GM10248 (cell line): ENCODE measurements at regions not wholly inside any gene's neighbourhood (a gene's known extent, or its start where the extent isn't known, plus 50 kb on each side); places are given as distances from the start of the nearest gene placed in this dataset.
A peak's percentile ranks its signal among the peaks of the same experiment; 100 is the strongest.

Source experiments
- CTCF ChIA-PET: fragments of 300-600 bp; sonication (Branson Sonifier 250); formaldehyde crosslinking; extraction: SDS; loops from one replicate; lab custom pipeline; 2021; ENCODE audit warnings: antibody characterized with exemption; lab: Yijun Ruan, JAX
- POLR2A ChIA-PET: fragments of 350-650 bp; sonication (Branson Sonifier 250); formaldehyde crosslinking; extraction: SDS; loops from one replicate; lab custom pipeline; 2020; ENCODE audit warnings: antibody characterized with exemption; lab: Yijun Ruan, JAX
- DNase-seq: peaks from one replicate; pipeline ENCODE4 v3.0.0; 2012; ENCODE audit errors: extremely low spot score
- TF ChIP-seq, protein P1 (sequence below): IDR thresholded peaks from 2 replicates; pipeline ENCODE4 v1.5.1; 2012; ENCODE audit warnings: mild to moderate bottlenecking, low read depth; ENCODE audit errors: extremely low read depth, missing control alignments, control extremely low read depth

DNA sequence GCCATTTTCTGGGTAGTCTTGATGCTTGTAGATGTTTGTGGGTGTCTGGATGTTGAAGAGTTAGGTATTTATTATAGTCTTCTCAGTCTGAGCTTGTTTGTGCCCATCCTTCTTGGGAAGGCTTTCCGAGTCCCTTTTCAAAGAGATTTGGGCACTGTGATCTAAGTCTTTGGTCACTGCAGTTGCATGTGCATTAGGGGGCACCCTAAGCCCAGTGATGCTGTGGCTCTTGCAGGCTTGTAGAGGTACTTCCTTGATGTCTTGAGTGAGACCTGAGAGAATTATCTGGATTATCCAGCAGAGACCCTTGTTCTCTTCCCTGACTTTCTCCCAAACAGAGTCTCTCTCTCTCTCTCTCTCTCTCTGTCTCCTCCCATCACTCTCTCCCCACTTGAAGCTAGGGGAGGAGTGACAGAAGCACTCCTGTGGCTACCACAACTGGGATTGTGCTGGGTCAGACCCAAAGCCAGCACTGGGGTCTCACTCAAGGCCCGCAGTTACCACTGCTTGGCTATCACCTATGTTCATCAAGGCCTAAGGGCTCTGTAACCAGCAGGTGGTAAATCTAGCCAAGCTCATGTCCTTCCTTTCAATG lies 68.5 kb downstream of the TMCO5A start:
- ChIA-PET POLR2A (no interaction called here), CTCF (interaction anchor here (0.7 to 2.3 kb wide), 14 partner anchors 9 to 680 kb away, joined by 3 to 13 read pairs (median 5); no protein-coding TSS in a partner anchor)
- TF ChIP-seq, protein P1, sequence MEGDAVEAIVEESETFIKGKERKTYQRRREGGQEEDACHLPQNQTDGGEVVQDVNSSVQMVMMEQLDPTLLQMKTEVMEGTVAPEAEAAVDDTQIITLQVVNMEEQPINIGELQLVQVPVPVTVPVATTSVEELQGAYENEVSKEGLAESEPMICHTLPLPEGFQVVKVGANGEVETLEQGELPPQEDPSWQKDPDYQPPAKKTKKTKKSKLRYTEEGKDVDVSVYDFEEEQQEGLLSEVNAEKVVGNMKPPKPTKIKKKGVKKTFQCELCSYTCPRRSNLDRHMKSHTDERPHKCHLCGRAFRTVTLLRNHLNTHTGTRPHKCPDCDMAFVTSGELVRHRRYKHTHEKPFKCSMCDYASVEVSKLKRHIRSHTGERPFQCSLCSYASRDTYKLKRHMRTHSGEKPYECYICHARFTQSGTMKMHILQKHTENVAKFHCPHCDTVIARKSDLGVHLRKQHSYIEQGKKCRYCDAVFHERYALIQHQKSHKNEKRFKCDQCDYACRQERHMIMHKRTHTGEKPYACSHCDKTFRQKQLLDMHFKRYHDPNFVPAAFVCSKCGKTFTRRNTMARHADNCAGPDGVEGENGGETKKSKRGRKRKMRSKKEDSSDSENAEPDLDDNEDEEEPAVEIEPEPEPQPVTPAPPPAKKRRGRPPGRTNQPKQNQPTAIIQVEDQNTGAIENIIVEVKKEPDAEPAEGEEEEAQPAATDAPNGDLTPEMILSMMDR = peak; percentile 66
- DNase-seq = no peak

DNA sequence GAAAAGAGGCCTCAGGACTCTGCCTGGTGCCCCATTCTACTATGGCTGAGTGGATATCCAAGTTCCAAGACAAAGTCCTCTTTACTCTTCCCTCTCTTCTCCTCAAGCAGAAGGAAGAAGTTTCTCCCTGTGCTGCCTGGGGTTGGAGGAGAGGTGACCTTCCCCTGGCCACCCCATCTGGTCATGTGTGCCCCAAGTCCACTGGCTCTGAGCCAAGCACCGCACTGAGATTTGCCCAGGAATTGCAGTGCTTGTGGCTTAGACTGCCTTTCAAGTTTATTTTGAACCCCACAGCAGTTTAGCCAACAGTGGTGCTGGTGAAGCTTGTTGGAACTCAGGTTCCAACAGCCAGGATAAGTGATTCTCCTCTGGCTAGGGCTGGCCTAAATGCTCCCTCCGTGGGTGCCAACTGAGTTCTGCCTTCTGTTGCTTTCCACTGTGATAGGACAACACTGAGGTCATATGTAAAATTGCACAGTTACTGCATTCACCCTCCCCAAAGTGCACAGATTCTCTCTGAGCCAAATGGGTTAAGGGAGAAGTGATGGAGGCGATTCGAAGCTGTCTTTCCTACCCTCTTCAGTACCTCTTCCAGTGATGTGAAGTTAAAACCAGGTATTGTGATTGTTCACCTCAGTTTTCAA lies 69.9 kb downstream of the TMCO5A start:
- ChIA-PET CTCF (interaction anchor here (0.9 to 4.0 kb wide), 11 partner anchors 8 to 386 kb away, joined by 3 to 13 read pairs (median 5); no protein-coding TSS in a partner anchor), POLR2A (no interaction called here)
- no peak for DNase-seq
- TF ChIP-seq, protein P1 = no peak

- CTCF ChIA-PET = interaction anchor here (1.1 to 4.0 kb wide), 5 partner anchors 10 to 434 kb away, joined by 3 to 12 read pairs (median 6); no protein-coding TSS in a partner anchor
Measured at GRCh38 chr15:38005953-38006808, 71.7 kb downstream of the TMCO5A start.

GRCh38 chr15:38010395-38010794 lies 76.0 kb downstream of the TMCO5A start:
- POLR2A ChIA-PET = interaction anchor here (0.6 kb wide), 1 partner anchor 255 kb away, joined by 6 read pairs; no protein-coding TSS in a partner anchor
- DNase-seq = no peak
- TF ChIP-seq, protein P1 = no peak
- CTCF ChIA-PET = interaction anchor here (1.3 kb wide), 2 partner anchors 14 to 19 kb away, joined by 3 to 5 read pairs; no protein-coding TSS in a partner anchor

More at GRCh38 chr15:38005953-38006808, 71.7 kb downstream of the TMCO5A start:
- TF ChIP-seq, protein P1 = no peak
- DNase-seq = no peak
- POLR2A ChIA-PET = no interaction called here

DNA sequence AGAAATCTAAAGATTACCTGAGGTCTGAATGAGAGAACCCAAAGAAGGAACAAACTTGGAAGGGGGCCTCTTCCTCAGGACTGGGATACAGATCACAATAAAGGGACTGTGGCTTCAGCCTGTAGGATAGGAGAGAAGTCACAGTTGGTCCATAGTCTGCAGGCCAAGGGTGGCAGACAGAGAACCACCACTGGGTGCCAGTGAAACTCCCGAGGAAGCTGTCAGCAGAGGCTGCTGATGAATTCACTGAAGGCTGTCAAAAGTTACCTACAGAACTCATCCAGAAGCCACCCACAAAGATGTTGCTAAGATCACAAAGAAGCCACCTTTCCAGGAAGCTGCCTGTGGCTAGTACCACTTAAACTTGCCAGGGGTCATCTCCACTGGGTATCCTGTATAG lies 78.5 kb downstream of the TMCO5A start:
- no peak for DNase-seq
- TF ChIP-seq, protein P1 = no peak
- ChIA-PET CTCF (interaction anchor here (1.0 to 2.9 kb wide), 3 partner anchors 17 to 239 kb away, joined by 3 to 12 read pairs (median 3); no protein-coding TSS in a partner anchor), POLR2A (no interaction called here)

GRCh38 chr15:38017721-38018120 lies 83.3 kb downstream of the TMCO5A start:
- TF ChIP-seq, protein P1 = no peak
- DNase-seq = no peak
- POLR2A ChIA-PET = no interaction called here
- CTCF ChIA-PET = no interaction called here
